HG02943 (cell line): ENCODE measurements at regions not wholly inside any gene's neighbourhood (a gene's known extent, or its start where the extent isn't known, plus 50 kb on each side); places are given as distances from the start of the nearest gene placed in this dataset.
"Not testable (repeated sequence)": the region's sequence is repeated elsewhere in the genome, so short reads cannot be mapped to it uniquely, and the experiment has no call there.

Source experiments
- ATAC-seq: cut with Tn5 transposase; IDR thresholded peaks from one replicate; pipeline ENCODE4 v1.9.1; 2021; ENCODE audit warnings: mild to moderate bottlenecking, low read depth, moderate library complexity; ENCODE audit not compliant: unreplicated experiment

DNA sequence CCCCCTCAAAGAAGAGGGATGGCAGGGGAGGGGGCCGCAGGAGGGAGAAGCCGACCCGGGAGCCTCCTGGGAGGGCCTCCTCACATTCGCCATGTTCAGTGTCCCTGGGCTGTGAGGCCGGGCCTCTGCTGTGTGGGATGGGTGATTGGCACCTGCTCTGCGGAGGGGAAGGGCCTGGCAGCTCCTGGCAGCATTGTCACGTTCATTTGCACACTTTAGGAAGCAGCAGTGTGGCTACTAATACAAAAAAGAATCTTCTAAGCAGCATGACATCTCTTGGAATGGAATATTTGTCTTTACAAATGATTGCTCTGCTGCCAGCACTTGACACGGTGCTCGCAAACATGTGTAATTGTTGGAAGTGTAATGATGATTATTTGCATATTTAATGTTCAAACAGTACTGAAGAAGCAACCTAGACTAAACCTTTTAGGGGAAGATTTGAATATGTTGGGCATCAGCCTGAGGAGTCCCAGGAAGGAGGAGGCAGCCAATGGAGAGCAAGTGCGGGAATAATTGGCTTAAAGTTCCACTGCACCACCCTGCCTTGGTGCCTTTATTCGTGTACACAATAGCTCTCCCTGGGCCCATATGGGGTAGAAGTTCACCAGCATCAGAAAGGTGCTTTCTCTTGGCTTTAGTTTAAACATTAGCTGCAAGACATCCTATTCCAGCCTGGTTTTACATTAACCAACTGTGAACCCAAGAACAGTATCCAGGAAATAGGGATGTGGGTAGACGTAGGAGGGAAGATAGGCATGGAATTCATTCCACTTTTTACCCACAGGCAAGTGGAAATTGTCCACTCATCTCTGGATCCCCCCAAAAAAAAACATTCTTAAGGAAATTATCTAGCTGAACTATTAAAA lies 404.9 kb downstream of the TMEM182 start:
- ATAC-seq: no peak

DNA sequence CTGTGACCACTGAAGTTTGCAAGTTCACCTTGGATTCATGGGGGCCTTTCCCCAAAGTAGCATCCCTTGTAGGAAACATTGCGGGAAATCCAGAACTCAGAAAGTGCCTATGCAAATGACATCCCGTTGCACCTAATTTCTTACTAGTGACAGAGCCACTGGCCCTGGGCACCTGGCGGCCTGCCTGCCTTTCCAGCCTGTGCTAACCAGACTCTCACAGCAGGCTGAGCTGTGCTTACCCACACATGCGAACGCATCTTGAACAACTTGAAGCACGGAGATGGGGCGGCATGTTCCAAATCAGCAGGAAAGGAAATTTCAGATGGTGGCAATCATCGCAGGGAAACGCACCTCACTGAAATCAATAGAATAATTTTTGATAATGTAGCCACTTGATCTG lies 405.8 kb downstream of the TMEM182 start:
- ATAC-seq: no peak

DNA sequence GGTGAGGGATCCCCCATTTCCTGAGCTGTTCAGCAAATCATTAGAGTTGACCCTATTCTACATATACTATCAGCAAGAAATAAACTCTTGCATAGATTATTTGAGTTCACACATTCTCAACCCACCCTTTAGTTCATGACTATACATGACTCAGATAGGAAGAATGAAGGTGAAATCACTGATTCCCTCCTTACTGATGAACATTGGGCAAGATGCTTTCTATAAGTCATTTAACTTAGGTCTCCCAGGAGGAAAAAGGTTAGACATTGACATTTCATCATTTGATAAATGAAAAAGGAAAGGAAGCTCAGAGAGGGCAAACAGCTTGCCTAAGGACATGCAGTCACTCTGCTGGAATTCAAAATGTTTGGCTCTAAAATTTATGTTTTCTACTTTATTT lies 408.0 kb downstream of the TMEM182 start:
- no peak for ATAC-seq

DNA sequence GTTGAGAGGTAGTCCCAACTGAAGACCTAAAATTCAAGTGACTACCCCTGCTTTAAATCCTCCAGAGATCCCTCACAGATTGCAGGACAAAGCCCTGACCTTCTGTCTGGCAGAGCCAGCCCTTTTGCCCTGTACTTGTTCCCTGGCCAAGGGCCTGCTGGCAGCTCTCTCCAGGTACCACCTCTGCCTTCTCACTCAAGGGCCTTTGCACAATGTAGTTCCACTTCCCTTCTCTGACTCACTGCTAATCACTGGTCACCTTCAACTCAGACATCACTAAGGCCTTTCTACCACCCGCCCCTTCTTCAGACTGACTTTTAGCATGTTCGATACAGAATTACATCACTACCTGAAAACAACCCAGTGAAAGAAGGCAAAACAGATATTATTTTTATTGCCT lies 411.0 kb downstream of the TMEM182 start:
- no peak for ATAC-seq

DNA sequence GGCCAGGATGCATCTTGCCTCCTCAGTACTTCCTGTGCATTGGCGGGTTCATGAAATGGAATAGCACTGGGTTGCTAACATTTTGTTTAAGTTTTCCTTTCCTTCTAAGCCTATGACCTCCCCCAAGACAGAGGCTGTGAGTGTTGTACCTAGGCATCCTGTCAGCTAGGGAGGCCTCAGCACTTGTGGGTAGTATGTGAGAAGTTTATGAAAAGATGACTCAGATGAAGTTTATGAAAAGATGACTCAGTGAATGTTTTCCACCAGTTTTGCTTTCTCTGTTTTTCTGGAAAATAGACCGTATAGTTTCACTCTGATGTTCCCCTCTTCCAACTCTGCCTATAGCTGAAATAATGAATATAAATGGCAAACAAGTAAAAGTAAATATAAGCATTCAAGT lies 412.9 kb downstream of the TMEM182 start:
- no peak for ATAC-seq

DNA sequence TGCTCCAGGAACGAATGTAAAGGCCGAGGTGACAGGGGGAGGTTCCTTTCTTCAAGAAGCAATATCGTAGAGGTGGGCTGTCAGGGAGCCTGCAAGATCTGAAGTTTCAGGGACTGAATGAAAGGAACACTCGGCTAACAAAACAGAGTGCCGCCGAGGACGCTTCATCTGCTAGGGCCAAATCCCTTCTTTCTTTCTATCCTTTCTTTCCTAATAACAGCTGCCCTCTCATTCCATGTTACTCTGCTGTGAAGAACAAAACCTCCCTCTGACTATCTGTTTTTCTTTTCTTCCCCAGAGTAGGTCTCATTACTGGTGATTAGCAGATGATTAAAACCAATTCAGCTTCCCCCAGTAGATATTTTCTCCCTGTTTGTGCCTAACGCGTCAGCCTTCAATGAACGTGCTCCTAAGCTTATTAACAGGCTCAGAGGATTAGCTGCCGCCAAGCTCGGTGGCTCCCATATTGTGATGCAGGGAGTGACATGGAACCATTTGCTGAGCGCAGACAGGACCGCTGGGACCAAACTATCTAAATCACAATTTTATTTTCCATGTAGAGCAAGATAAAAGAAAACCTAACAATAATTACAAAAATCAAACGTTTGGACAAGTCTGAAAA lies 414.6 kb downstream of the TMEM182 start:
- no peak for ATAC-seq

DNA sequence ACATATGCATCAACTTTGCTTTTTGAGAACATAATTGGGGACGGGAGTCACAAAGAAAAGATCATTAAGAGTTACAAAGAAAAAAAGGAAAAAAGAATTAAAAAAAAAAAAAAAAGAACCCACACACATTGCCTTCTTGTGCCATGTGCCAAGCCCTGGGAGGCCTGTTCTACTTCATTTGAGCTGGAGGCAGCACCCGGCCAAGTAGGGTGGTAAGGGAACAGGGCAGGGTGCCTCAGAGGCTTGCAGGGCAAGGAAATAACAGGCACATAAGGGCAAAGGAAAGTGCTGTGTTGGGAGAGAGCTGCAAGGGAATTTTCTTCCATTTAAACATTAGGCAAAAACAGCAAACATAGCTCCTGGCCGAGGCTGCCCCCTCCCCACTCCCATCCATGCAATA lies 418.0 kb downstream of the TMEM182 start:
- ATAC-seq: no peak

DNA sequence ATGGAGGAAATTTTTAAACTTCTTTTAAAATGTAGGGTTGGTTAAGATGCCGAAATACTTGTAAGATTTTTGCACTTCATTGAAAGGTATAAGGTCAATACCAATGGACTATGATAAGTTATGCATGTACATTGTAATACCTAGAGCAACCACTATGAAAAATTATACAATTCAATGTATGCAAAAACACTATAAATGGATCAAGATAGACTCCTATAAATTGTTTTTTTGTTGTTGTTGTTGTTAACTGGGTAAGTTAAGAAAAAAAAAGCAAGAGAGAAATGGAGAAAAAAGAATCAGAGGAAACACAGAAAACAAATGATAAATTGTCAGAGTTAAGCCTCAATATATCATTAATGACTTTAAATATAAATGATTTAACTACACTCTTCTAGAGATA lies 421.2 kb downstream of the TMEM182 start:
- ATAC-seq: no peak

DNA sequence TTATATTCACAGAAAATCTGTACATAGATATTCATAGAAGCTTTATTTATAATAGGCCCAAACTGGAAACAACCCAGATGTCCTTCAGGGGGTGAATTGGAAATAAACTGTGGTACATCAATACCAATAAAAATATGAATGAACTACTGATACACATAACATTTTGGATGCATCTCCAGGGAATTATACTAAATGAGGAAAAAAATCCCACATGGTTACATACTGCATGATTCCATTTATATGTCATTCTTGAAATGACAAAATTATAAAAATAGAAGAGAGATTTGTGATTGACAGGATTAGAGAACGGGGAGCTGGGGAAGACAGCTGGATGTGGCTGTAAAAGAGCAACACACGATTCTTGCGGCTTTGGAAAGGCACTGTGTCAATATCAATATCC lies 435.0 kb downstream of the TMEM182 start:
- ATAC-seq: no peak

DNA sequence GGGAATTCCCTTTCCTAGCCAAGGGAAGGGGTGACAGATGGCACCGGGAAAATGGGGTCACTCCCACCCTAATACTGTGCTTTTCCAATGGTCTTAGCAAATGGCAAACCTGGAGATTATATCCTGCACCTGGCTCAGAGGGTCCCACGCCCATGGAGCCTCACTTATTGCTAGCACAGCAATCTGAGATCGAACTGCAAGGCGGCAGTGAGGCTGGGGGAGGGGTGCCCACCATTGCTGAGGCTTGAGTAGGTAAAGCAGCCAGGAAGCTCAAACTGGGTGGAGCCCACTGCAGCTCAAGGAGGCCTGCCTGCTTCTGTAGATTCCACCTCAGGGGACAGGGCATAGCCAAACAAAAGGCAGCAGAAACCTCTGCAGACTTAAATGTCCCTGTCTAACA lies 438.9 kb downstream of the TMEM182 start:
- not testable (repeated sequence) for ATAC-seq

DNA sequence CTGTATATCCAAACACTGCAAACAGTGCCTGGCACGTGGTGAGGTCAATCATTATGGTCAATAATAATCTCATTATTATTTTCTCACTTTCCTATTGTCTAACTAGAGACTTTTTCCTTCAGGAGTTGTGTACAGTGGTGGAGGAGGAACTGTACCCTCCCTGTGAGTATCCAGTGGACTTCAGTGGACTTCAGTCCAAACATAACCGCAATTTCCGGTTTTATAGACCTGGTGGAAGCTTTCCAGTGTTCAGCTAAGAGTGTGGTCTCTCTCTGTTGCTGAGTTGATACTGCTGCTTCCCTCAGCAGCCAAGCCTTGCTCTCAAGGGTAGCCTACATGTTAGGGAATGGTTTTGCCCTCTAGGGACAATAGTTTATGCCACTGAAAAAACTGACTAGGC lies 447.1 kb downstream of the TMEM182 start:
- ATAC-seq: no peak

DNA sequence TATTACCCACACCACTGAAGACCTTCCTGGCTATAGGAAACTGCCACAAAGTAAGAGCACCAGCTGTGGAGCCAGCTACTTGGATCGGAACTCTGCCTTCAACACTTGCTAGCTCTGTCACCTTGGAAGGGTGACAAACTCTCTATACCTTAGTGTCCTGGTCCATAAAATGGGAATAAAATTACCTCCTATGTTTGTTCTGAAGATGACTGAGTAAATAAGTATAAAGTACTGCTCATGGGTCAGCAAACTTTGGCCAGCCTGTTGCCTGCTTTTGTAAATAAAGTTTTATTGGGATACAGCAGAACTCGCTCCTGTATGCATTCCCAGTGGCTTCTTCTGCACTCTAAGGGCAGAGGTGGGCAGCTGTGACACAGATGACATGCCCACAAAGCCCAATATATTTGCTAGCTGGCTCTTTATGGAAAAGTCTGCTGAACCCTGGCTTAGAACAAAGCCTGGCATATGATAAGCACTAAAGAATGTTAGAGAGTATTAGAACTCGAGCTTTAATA lies 451.3 kb downstream of the TMEM182 start:
- no peak for ATAC-seq

DNA sequence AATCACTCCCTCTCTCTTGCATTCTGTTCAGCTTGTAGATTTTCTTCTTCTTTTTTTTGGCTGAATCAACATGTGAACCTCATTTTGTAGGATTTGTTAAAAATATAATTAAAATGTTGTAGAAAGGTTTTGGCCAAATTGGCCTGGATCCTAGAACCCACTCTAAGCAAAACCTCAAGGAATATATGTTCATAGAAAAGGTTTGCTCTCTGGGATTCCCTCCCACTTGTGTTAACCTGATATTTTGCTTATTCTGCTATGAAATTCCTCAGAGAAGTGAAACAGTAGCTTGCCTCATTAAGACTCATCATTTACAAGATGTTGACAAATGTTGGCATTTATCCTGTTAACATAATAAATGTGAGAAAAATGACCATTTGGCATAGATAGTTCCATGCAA lies 456.7 kb downstream of the TMEM182 start:
- no peak for ATAC-seq

DNA sequence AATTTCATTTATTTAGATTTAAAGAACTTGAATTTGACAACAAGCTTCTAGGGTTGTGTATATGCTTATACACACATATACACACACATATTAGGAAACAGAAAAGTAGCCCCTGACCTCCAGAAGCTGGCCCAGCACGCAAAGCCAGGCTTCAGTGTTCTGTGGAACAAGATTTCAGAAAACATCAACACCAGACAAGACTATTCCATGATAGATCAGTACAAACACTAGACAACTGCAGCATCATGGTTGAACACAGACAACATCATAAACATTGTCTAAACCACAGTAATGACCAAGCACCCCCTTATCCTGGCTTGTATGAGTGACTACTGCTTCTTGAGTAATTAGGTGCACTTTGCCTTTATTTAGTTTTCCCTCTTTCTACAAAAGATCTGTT lies 457.6 kb downstream of the TMEM182 start:
- ATAC-seq: no peak

DNA sequence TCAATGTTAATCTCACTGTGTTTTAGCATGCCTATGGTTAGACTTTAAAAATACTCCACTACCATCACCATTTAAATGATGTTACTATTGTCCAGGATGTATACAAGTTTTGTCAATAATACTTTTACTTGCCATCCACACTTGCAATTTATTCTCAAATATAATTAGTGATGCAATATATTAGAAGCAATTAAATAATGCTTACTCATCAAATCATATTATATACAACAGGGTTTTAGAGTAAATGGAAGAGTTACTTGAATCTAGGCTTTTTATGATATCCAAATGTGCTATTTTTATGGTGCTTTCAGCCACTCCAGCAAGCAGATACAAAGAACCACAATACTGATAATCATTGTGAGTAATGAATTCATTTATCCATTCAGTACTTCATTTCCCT lies 461.1 kb downstream of the TMEM182 start:
- no peak for ATAC-seq

DNA sequence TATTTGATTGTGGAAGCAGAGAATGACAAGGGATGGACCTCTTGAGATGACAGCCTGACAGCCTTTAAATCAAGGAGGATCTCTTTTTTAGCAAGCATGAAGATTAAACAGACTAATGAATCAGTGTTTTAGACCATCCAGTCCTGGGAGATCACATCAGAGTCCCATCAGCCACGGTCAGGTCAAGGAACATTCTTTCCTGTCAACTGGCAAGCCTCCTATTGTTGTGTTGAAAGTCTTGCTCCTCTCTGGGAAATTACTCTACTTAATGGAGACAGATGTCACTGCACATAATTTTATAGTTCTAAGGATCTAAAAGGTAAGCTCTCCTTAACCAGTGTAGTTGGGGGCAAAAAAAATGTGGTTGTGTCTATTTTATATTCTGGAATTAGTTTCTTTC lies 469.0 kb downstream of the TMEM182 start:
- ATAC-seq: no peak

DNA sequence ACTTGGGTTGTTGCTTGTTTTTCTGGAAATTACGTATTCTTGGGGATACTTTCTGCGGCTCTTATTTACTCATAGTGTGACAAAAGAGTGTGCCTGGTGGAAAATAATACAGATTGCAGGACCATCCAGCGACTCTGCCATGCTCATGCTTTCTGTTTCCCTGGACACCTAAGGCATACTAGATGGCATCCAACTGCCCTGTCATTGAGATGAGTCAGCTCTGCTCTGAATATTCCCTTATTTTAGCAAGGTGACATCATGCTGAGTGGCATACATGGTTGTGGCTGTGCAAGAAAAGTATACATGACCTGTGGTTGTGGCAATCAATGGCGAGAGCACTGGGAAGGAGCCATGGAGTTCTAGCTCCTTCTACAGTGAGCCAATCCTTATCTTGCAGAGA lies 471.0 kb downstream of the TMEM182 start:
- no peak for ATAC-seq

DNA sequence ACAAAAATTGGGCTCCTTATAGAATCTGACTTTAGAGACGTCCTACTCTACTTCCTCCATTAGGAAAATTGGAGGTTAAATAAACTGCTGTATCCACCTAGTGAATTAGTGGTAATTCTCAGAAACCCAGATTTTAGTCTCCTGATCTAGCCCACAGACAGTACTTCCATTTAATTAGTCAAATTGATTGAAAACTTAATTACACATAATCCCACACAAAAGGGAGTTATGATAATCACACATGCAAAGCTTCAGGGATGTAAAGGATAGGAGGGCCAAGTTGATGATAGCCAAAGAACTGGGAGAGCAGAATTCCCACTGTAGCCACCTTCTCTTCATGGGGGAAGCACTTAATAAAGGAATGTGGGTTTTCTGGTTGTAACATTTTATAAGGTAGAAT lies 471.9 kb downstream of the TMEM182 start:
- ATAC-seq: no peak

DNA sequence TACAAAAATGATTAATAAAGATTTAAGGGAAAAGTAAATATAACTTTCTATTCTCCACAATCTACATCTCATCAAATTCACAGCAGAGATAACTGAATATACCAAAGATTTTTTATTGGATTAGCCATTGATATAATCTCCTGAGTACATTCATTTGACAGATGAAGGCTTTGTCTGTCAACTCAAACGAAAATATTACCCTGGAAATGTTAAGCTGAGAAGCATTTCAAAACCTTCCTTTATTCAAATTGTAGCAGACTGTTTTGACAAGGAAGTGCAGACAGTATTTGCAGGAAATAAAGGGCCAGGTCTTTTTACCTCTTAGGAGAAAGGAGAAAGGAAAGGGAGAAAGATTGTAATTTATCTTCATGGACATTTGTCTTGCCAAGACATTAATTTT lies 473.5 kb downstream of the TMEM182 start:
- ATAC-seq: no peak

DNA sequence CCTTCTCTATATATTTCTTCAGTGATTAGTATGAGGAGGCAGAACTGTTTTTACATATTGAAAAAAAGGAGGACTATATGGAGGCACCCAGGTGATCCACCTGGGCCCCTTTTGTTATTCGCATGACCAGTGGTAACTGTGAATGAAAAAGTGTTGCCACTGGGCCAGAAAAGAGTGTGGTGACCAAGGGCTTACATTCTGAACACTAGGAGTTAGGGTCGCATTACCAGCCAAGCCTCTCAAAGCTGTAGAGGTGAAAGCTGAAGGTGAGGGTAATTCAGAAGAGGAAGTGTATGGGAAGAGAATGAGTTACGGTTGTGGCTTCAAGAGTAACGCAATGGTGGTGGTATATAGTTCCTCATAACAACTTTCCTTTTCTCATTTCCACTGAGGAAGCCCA lies 487.6 kb downstream of the TMEM182 start:
- ATAC-seq: no peak

DNA sequence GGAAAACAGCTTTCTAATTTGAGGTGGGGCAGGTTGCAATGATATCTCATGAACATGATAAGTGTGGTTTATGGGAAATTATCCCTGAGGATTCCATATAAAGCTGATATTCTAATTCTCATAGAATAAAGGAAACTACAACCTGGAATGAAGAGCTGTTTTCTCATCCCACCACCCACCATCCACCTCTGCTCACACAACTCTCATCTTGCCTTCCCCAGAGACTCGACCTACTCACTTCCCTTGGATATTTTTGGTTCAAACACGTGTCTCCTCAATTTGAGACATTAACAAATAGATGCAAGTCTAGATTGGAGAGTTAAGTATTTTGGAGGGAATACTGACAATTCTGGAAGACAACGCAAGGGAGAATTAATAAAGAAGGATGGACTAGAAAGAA lies 490.9 kb downstream of the TMEM182 start:
- no peak for ATAC-seq

DNA sequence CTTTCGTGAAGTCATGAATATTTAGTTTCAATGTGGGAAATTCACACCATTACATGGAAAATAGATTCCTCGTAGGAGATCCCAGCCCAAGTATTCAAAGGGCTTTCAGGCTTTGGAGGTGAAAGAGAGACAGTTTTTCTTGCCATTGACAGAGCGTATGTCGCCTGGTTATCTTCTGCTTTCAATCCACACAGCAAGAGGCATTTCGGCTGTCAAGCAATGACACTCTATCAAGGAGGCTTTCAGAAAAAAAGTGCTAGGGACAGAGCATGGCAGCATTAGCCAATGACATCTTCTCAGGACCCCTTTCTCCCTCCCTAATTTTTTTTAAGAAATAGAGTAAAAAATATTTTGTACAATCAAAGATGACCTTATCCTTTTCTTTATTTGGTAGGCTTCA lies 492.8 kb downstream of the TMEM182 start:
- no peak for ATAC-seq
